ENCODE measurements at regions not wholly inside any gene's neighbourhood (a gene's known extent, or its start where the extent isn't known, plus 50 kb on each side); places are given as distances from the start of the nearest gene placed in this dataset.

DNA sequence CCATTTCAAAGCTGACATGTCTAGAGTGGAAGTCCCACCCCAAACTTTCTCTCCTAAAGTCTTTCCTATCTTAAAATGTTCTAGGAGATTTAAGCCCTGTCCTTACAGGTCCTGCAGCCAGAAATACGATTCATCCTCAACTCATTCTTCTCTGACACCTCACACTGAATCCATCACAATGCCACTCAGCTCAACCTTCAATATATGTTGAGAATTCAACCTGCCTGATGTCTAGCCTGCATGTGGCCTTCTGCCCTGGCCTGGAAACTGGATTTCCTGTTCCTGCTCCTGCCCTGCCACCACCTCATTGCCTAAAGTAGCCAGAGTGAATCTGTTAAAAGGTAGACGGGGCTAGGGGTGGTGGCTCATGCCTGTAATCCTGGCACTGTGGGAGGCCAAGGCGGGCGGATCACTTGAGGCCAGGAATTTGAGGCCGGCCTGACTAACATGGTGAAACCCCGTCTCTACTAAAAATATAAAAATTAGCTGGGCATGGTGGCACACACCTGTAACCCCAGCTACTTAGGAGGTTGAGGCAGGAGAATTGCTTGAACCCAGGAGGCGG, 345.9 kb downstream of the CDH26 start:
- TF ChIP-seq PPARA (CRISPR knock-in tag; IDR thresholded peaks at IDR 0.05; ENCODE audit: borderline replicate concordance): no peak
- no peak for TF ChIP-seq TCF4 (CRISPR knock-in tag; IDR thresholded peaks at IDR 0.05; ENCODE audit: borderline replicate concordance)
- TF ChIP-seq ZNF565 (CRISPR knock-in tag; conservative IDR thresholded peaks at IDR 0.05; ENCODE audit: low read depth): no peak
- TF ChIP-seq CSDC2 (CRISPR knock-in tag; IDR thresholded peaks at IDR 0.05): no peak
- TF ChIP-seq, protein P1, sequence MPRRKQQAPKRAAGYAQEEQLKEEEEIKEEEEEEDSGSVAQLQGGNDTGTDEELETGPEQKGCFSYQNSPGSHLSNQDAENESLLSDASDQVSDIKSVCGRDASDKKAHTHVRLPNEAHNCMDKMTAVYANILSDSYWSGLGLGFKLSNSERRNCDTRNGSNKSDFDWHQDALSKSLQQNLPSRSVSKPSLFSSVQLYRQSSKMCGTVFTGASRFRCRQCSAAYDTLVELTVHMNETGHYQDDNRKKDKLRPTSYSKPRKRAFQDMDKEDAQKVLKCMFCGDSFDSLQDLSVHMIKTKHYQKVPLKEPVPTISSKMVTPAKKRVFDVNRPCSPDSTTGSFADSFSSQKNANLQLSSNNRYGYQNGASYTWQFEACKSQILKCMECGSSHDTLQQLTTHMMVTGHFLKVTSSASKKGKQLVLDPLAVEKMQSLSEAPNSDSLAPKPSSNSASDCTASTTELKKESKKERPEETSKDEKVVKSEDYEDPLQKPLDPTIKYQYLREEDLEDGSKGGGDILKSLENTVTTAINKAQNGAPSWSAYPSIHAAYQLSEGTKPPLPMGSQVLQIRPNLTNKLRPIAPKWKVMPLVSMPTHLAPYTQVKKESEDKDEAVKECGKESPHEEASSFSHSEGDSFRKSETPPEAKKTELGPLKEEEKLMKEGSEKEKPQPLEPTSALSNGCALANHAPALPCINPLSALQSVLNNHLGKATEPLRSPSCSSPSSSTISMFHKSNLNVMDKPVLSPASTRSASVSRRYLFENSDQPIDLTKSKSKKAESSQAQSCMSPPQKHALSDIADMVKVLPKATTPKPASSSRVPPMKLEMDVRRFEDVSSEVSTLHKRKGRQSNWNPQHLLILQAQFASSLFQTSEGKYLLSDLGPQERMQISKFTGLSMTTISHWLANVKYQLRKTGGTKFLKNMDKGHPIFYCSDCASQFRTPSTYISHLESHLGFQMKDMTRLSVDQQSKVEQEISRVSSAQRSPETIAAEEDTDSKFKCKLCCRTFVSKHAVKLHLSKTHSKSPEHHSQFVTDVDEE (CRISPR knock-in tag; IDR thresholded peaks at IDR 0.05): no peak
- TF ChIP-seq SNAI2 (CRISPR knock-in tag; IDR thresholded peaks at IDR 0.05): no peak
- no peak for TF ChIP-seq ZNF70 (CRISPR knock-in tag; IDR thresholded peaks at IDR 0.05)
- no peak for TF ChIP-seq ZFP30 (CRISPR knock-in tag; IDR thresholded peaks at IDR 0.05)
- TF ChIP-seq OSR1 (CRISPR knock-in tag; IDR thresholded peaks at IDR 0.05): no peak
- no peak for TF ChIP-seq ARNTL (CRISPR knock-in tag; IDR thresholded peaks at IDR 0.05; ENCODE audit: borderline replicate concordance, low read depth)
- no peak for TF ChIP-seq BACH2 (CRISPR knock-in tag; IDR thresholded peaks at IDR 0.05; ENCODE audit: borderline replicate concordance)
- no peak for TF ChIP-seq ESRRG (CRISPR knock-in tag; IDR thresholded peaks at IDR 0.05)
- no peak for TF ChIP-seq ZFP3 (CRISPR knock-in tag; IDR thresholded peaks at IDR 0.05)
- TF ChIP-seq, protein P2, sequence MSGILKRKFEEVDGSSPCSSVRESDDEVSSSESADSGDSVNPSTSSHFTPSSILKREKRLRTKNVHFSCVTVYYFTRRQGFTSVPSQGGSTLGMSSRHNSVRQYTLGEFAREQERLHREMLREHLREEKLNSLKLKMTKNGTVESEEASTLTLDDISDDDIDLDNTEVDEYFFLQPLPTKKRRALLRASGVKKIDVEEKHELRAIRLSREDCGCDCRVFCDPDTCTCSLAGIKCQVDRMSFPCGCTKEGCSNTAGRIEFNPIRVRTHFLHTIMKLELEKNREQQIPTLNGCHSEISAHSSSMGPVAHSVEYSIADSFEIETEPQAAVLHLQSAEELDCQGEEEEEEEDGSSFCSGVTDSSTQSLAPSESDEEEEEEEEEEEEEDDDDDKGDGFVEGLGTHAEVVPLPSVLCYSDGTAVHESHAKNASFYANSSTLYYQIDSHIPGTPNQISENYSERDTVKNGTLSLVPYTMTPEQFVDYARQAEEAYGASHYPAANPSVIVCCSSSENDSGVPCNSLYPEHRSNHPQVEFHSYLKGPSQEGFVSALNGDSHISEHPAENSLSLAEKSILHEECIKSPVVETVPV (CRISPR knock-in tag; IDR thresholded peaks at IDR 0.05): no peak
- no peak for TF ChIP-seq RARB (CRISPR knock-in tag; IDR thresholded peaks at IDR 0.05)
- no peak for TF ChIP-seq ISL1 (CRISPR knock-in tag; IDR thresholded peaks at IDR 0.05)
- TF ChIP-seq TOX (CRISPR knock-in tag; IDR thresholded peaks at IDR 0.05; ENCODE audit: borderline replicate concordance): no peak
- ATAC-seq: no peak

DNA sequence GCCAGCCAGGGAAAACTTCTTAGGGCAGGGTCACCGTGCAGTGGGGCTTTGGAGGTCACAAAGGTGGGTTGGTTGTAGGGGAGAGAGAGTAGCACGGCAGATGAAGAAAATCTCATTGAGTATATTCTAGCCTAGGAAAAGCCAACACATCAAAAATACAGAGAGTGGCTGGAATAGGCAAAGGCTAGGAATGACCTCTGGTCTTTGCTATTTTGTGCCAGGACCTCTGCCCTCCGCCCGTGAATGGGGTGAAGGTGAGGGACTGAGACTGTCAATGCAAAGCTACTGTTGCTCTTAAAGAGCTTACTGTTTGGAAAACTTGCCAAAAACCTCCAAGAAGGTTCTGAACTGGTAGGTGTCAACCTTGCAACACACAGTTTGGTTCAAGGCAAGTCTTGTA, 346.7 kb downstream of the CDH26 start:
- no peak for TF ChIP-seq GLIS3 (CRISPR knock-in tag; IDR thresholded peaks at IDR 0.05)
- no peak for TF ChIP-seq ZFP30 (CRISPR knock-in tag; IDR thresholded peaks at IDR 0.05)
- TF ChIP-seq ESRRG (CRISPR knock-in tag; IDR thresholded peaks at IDR 0.05): no peak
- TF ChIP-seq, protein P3, sequence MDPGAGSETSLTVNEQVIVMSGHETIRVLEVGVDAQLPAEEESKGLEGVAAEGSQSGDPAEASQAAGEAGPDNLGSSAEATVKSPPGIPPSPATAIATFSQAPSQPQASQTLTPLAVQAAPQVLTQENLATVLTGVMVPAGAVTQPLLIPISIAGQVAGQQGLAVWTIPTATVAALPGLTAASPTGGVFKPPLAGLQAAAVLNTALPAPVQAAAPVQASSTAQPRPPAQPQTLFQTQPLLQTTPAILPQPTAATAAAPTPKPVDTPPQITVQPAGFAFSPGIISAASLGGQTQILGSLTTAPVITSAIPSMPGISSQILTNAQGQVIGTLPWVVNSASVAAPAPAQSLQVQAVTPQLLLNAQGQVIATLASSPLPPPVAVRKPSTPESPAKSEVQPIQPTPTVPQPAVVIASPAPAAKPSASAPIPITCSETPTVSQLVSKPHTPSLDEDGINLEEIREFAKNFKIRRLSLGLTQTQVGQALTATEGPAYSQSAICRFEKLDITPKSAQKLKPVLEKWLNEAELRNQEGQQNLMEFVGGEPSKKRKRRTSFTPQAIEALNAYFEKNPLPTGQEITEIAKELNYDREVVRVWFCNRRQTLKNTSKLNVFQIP (CRISPR knock-in tag; IDR thresholded peaks at IDR 0.05; ENCODE audit: borderline replicate concordance, low read depth): no peak
- TF ChIP-seq ZNF565 (CRISPR knock-in tag; conservative IDR thresholded peaks at IDR 0.05; ENCODE audit: low read depth): no peak
- TF ChIP-seq ZC3H10 (CRISPR knock-in tag; IDR thresholded peaks at IDR 0.05): no peak
- TF ChIP-seq ISL1 (CRISPR knock-in tag; IDR thresholded peaks at IDR 0.05): no peak
- no peak for TF ChIP-seq PPARA (CRISPR knock-in tag; IDR thresholded peaks at IDR 0.05; ENCODE audit: borderline replicate concordance)
- no peak for TF ChIP-seq ARNTL (CRISPR knock-in tag; IDR thresholded peaks at IDR 0.05; ENCODE audit: borderline replicate concordance, low read depth)
- TF ChIP-seq ZFP3 (CRISPR knock-in tag; IDR thresholded peaks at IDR 0.05): no peak
- no peak for TF ChIP-seq RARB (CRISPR knock-in tag; IDR thresholded peaks at IDR 0.05)
- no peak for TF ChIP-seq TCF4 (CRISPR knock-in tag; IDR thresholded peaks at IDR 0.05; ENCODE audit: borderline replicate concordance)
- TF ChIP-seq ZNF8 (CRISPR knock-in tag; IDR thresholded peaks at IDR 0.05): no peak
- TF ChIP-seq SNAI2 (CRISPR knock-in tag; IDR thresholded peaks at IDR 0.05): no peak
- TF ChIP-seq OSR1 (CRISPR knock-in tag; IDR thresholded peaks at IDR 0.05): no peak
- TF ChIP-seq, protein P4, sequence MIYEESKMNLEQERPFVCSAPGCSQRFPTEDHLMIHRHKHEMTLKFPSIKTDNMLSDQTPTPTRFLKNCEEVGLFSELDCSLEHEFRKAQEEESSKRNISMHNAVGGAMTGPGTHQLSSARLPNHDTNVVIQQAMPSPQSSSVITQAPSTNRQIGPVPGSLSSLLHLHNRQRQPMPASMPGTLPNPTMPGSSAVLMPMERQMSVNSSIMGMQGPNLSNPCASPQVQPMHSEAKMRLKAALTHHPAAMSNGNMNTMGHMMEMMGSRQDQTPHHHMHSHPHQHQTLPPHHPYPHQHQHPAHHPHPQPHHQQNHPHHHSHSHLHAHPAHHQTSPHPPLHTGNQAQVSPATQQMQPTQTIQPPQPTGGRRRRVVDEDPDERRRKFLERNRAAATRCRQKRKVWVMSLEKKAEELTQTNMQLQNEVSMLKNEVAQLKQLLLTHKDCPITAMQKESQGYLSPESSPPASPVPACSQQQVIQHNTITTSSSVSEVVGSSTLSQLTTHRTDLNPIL (CRISPR knock-in tag; IDR thresholded peaks at IDR 0.05; ENCODE audit: low read depth): no peak
- ATAC-seq: no peak

DNA sequence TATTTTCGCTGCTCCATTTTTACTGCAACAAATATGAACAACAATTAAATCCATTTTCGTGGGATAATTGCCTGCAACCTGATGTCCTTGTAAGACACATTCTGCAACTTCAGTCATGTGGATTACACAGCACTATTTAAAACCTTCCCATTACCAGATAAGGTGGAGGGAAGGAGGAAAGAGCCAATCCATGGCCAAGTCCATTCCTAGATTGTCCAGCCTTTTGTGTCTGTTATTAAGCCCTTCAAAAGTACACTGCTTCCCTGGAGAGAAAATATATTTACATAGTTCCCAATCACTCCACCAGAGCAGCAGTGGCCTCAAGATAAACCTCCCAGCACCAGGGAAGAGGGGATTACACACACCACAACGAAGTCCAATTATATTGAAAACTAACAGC, 347.9 kb downstream of the CDH26 start:
- ATAC-seq: no peak
- TF ChIP-seq GLIS3 (CRISPR knock-in tag; IDR thresholded peaks at IDR 0.05) (no peak), CSDC2 (CRISPR knock-in tag; IDR thresholded peaks at IDR 0.05) (no peak)
- TF ChIP-seq, protein P2 (CRISPR knock-in tag; IDR thresholded peaks at IDR 0.05): no peak
